Lower leg skin (tissue), 4 donors: ENCODE measurements at regions not wholly inside any gene's neighbourhood (a gene's known extent, or its start where the extent isn't known, plus 50 kb on each side); places are given as distances from the start of the nearest gene placed in this dataset.
A peak's percentile ranks its signal among the peaks of the same experiment; 100 is the strongest.

Experiments used
- DNase-seq, 2 donors: peaks; one replicate each; pipeline ENCODE4 v3.0.0-alpha.2; 2019; ENCODE audit warnings: low spot score in 2 of 2
- H3K4me3 ChIP-seq: fragments of 200-600 bp; sonication (generic); 2 replicates; pipeline ENCODE4 v1.5.1; 2017; ENCODE audit warnings: mild to moderate bottlenecking, low read depth; ENCODE audit not compliant: poor library complexity, severe bottlenecking
- POLR2A ChIP-seq, 2 donors: fragments of 450-650 bp; IDR thresholded peaks; one replicate each; pipeline ENCODE4 v1.6.1; 2016 to 2017; ENCODE audit warnings: antibody characterized with exemption in 2 of 2, mild to moderate bottlenecking in 1 of 2, moderate library complexity in 1 of 2
- WGBS, 2 donors: methylation state at CpG; one replicate each; pipeline ENCODE4 v1.1.5; 2018; 5-methylcytosine and 5-hydroxymethylcytosine counted together
- intact Hi-C: fragments of 100-400 bp; cut with DNase I; formaldehyde crosslinking; loops from one replicate; pipeline ENCODE4 v1.15.0; 2023; ENCODE audit warnings: low total_unique reads
- TF ChIP-seq, protein P1 (sequence below), 3 donors: fragments of 450-650 bp; IDR thresholded peaks; one replicate each; pipeline ENCODE4 v1.5.1; 2016; ENCODE audit warnings: antibody characterized with exemption in 3 of 3, mild to moderate bottlenecking in 3 of 3, moderate library complexity in 2 of 3

- TF ChIP-seq POLR2A (IDR thresholded peaks at IDR 0.05): no peak
- H3K4me3 ChIP-seq: no peak overlapping the region
- intact Hi-C loops: no loop called here
- no peak for DNase-seq
- WGBS, 2 donors: 84 to 91% methylated on average over 2 of the region's 2 CpGs
Measured at GRCh38 chr14:53517270-53517960, 364.3 kb upstream of the DDHD1 start.

DNA sequence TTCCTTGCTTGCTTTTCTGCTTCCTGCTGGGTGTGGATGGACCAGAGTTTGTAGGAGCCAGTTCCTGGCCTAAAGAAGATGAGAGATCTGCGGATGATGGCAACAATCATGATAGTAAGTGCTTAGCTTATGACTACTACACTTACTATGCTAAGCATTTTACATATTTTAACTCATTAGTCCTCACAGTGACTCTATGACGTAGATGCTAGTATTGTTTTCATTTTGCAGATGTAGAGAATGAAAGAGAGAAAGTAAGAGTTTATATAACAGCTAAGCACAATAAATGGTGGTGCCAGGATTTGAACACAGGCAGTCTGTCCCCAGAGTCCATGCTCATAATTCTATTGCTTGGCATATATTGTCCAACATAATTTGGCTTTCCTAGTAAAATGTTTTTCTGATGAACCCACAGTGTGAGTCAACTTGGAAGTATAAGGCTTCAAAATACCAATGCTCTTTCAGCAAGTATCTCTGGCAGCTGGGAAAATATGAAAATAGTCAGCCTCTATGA, 363.2 kb upstream of the DDHD1 start:
- no peak overlapping the region for H3K4me3 ChIP-seq
- intact Hi-C loops: no loop called here
- no peak for DNase-seq
- WGBS, 2 donors: 59 to 61% methylated on average over 2 of the region's 2 CpGs
- TF ChIP-seq POLR2A (IDR thresholded peaks at IDR 0.05): no peak
- TF ChIP-seq, protein P1, sequence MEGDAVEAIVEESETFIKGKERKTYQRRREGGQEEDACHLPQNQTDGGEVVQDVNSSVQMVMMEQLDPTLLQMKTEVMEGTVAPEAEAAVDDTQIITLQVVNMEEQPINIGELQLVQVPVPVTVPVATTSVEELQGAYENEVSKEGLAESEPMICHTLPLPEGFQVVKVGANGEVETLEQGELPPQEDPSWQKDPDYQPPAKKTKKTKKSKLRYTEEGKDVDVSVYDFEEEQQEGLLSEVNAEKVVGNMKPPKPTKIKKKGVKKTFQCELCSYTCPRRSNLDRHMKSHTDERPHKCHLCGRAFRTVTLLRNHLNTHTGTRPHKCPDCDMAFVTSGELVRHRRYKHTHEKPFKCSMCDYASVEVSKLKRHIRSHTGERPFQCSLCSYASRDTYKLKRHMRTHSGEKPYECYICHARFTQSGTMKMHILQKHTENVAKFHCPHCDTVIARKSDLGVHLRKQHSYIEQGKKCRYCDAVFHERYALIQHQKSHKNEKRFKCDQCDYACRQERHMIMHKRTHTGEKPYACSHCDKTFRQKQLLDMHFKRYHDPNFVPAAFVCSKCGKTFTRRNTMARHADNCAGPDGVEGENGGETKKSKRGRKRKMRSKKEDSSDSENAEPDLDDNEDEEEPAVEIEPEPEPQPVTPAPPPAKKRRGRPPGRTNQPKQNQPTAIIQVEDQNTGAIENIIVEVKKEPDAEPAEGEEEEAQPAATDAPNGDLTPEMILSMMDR (IDR thresholded peaks at IDR 0.05): no peak

DNA sequence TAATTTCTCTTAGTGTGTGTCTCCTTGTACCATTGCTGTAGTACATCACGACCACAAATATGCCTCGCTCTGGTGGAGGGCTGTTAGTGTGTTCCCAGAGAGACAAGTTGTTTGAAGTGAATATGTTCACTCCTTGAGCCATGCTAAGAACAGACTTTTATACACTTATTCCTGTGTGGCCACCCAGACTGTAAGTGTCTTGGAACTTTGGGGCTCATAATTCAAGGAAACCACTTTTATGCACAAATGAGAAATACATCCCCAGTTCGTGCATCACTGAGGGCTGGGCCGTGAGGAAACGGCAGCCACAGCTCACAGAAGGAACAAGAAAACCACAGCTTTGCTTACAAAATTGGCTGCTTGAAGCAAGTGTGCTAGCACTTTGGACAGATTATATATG, 362.2 kb upstream of the DDHD1 start:
- TF ChIP-seq POLR2A (IDR thresholded peaks at IDR 0.05): no peak
- TF ChIP-seq, protein P1 (IDR thresholded peaks at IDR 0.05): no peak
- 68 to 75% methylated on average over 5 of the region's 5 CpGs for WGBS, 2 donors
- H3K4me3 ChIP-seq: no peak overlapping the region
- DNase-seq: no peak
- intact Hi-C loops: no loop called here

DNA sequence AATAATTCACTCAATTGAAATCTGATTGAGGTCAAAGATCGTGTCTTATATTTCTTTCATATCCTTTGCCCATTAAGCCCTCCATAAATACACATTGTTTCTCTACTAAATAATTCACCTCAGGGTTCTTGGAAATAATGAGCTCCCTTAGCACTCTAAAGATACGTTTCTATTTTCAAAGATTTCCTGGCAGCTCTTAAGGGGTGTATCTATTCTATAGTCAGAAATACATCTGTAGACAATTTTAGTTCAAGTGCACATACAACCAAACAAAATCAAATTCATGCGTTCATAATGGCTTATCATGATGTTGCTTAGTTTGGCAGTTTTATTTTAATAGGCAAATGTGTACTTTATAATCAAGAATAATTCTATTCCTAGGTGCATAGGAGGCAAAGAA, 361.1 kb upstream of the DDHD1 start:
- intact Hi-C loops: no loop called here
- H3K4me3 ChIP-seq: no peak overlapping the region
- WGBS, 2 donors: 84 to 86% methylated on average over 3 of the region's 3 CpGs
- no peak for TF ChIP-seq POLR2A (IDR thresholded peaks at IDR 0.05)
- TF ChIP-seq, protein P1 (IDR thresholded peaks at IDR 0.05): no peak
- DNase-seq: no peak

DNA sequence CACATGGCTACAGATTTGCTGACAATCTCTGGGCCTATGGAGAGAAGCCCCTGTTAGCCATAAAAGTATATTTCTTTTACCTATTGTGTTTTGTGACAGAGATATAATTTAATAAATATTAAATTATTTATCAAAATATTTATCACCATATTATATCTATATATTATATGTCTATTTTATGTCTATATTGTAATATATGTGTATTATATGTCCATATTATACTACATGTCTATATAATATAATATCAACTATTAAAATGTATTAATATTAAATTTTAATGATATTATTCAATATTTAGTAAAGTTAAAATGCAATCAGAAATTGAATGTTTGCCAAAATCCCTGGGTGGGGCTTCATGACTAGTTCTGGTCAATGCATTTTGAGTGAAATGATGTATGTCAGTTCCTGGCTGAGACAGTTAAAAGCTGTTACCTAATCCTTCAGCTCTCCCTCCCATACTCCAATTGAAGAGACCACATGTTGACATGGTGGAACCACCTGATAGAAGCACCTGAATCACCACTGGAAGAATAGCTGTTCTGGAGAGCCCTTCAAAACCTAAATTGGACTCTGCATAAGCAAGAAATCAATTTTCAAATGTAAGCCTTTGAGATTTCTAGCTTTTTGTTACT, 357.3 kb upstream of the DDHD1 start:
- DNase-seq: no peak
- no peak for TF ChIP-seq POLR2A (IDR thresholded peaks at IDR 0.05)
- TF ChIP-seq, protein P1 (IDR thresholded peaks at IDR 0.05): no peak
- intact Hi-C loops: no loop called here
- no peak overlapping the region for H3K4me3 ChIP-seq

GRCh38 chr14:53509276-53510244, 356.4 kb upstream of the DDHD1 start:
- intact Hi-C loops: no loop called here
- 35 to 39% methylated on average over 11 of the region's 11 CpGs for WGBS, 2 donors
- H3K4me3 ChIP-seq: no peak overlapping the region
- TF ChIP-seq, protein P1 (IDR thresholded peaks at IDR 0.05): no peak
- TF ChIP-seq POLR2A (IDR thresholded peaks at IDR 0.05): no peak
- DNase-seq: peak; percentile 77 to 92
